ENCODE measurements at regions not wholly inside any gene's neighbourhood (a gene's known extent, or its start where the extent isn't known, plus 50 kb on each side); places are given as distances from the start of the nearest gene placed in this dataset.

DNA sequence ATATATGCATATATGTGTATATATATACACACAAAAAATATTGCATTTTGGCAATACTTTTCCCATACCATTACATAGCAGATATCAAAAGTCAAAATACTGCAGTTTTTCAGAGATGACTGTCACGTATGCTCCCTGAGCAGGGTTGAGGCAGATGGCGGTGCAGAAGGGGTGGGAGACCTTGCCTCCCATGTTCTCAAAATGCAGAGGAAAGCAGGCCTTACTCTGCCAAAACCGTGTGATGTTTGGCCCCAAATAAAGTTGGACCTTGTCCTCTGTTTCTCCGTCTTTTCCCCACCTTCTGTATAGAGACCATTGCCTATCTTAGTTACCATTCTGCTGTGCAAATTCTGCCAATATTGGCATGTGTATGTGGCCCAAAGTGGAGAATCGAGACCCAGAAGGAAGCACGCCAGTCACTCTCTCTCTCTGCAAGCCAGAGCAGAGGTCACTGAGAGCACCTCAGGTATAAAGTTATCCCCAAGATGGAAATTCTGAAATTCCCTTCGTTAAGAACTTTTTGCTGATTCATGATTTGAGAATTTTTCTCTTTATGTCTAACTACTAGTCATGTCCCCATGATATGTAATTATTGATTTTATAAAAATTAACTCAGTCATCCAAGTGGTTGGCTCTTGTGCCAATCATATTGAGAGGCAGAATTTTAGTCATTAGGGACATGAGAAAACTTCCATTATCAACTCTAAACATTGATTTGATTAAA lies 898.8 kb downstream of the EPHA4 start:
- H3K4me1 ChIP-seq (ENCODE audit: insufficient read depth, low read length), result no peaks in the 10 kb centered on the region
- H3K36me3 ChIP-seq (ENCODE audit: insufficient read depth, low read length), result no peaks in the 10 kb centered on the region
- 95% methylated on average over 6 of the region's 7 CpGs for WGBS
- no peaks in the 10 kb centered on the region for H3K27me3 ChIP-seq (ENCODE audit: insufficient read depth, low read length)
- H3K27ac ChIP-seq (ENCODE audit: low read depth, low read length), result no peak overlapping the region
- H3K4me3 ChIP-seq (ENCODE audit: low read length), result no peak overlapping the region
- H3K9me3 ChIP-seq (ENCODE audit: insufficient read depth, low read depth, low read length), result peaks cover 9% of the 10 kb centered on the region; the same call in 1 of the 2 replicates
- H3K9ac ChIP-seq (ENCODE audit: low read depth, low read length), result no peak overlapping the region

DNA sequence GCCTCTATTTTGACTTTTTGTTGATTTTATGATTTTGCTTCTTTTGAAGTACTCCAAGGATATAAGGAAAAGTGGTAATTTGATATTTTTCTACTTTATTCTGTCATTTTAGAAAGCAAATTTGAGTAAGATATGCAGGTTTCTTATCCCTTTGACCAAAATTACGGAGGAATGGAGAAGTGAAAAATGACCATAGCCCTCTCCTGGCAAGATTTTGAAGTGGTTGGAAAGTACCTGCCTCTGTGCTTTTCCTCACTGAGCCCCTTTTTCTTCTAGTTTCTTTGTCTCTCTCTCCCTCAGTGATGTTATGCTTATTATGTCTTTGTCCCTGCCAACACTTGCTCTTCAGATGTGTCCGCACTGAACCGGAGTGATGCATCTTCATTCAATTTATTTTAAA lies 898.1 kb downstream of the EPHA4 start:
- Histone ChIP-seq H3K27ac (ENCODE audit: low read depth, low read length) (no peak overlapping the region), H3K4me1 (ENCODE audit: insufficient read depth, low read length) (no peaks in the 10 kb centered on the region), H3K36me3 (ENCODE audit: insufficient read depth, low read length) (no peaks in the 10 kb centered on the region), H3K4me3 (ENCODE audit: low read length) (no peak overlapping the region), H3K9me3 (ENCODE audit: insufficient read depth, low read depth, low read length) (peaks cover 8% of the 10 kb centered on the region; the same call in 1 of the 2 replicates), H3K27me3 (ENCODE audit: insufficient read depth, low read length) (no peaks in the 10 kb centered on the region), H3K9ac (ENCODE audit: low read depth, low read length) (no peak overlapping the region)
- 95% methylated on average over 3 of the region's 3 CpGs for WGBS

DNA sequence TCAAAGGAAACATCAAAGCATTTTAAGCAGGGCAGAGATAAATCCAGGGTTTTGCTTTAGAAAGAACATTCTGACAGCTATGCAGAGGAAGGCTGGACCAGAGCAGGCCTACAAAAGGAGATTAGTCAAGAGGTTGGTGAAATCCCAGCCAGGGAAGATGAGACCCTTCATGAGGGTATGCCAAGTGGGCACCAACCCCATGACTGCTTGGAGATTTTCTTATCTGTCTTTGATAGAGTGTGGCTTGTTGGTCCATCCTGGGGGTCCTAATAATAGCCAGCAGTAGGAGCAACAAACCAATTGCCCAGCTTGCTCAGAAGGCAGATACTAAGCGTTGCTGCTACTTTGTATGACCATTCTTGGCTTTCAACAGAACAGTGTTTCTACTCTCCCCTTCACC lies 895.4 kb downstream of the EPHA4 start:
- H3K27me3 ChIP-seq (ENCODE audit: insufficient read depth, low read length), result no peaks in the 10 kb centered on the region
- H3K4me1 ChIP-seq (ENCODE audit: insufficient read depth, low read length), result no peaks in the 10 kb centered on the region
- 95% methylated on average over 1 of the region's 1 CpG for WGBS
- no peaks in the 10 kb centered on the region for H3K36me3 ChIP-seq (ENCODE audit: insufficient read depth, low read length)
- H3K27ac ChIP-seq (ENCODE audit: low read depth, low read length), result no peak overlapping the region
- H3K9ac ChIP-seq (ENCODE audit: low read depth, low read length), result no peak overlapping the region
- H3K9me3 ChIP-seq (ENCODE audit: insufficient read depth, low read depth, low read length), result no peaks in the 10 kb centered on the region
- H3K4me3 ChIP-seq (ENCODE audit: low read length), result no peak overlapping the region

DNA sequence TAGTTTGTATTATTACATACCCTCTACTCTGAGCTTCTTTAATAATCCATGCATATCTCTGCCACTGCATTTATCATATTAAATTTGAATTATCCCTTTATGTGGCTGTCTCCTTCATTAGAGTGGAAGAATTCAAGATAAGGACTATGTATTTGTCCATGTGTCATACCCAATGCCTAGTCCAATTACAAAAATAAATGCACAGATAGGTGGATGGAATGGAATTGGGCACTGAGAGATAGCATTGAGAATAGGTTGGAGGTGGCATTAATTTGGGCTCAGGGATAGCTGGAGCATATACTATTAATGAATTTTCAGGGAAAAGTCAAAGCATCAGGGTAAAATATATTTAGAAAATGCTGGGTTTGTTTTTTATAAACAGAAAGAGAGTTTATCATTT lies 893.2 kb downstream of the EPHA4 start:
- H3K4me1 ChIP-seq (ENCODE audit: insufficient read depth, low read length), result no peaks in the 10 kb centered on the region
- no peaks in the 10 kb centered on the region for H3K9me3 ChIP-seq (ENCODE audit: insufficient read depth, low read depth, low read length)
- H3K36me3 ChIP-seq (ENCODE audit: insufficient read depth, low read length), result no peaks in the 10 kb centered on the region
- H3K9ac ChIP-seq (ENCODE audit: low read depth, low read length), result no peak overlapping the region
- H3K27ac ChIP-seq (ENCODE audit: low read depth, low read length), result no peak overlapping the region
- H3K4me3 ChIP-seq (ENCODE audit: low read length), result no peak overlapping the region
- no peaks in the 10 kb centered on the region for H3K27me3 ChIP-seq (ENCODE audit: insufficient read depth, low read length)

DNA sequence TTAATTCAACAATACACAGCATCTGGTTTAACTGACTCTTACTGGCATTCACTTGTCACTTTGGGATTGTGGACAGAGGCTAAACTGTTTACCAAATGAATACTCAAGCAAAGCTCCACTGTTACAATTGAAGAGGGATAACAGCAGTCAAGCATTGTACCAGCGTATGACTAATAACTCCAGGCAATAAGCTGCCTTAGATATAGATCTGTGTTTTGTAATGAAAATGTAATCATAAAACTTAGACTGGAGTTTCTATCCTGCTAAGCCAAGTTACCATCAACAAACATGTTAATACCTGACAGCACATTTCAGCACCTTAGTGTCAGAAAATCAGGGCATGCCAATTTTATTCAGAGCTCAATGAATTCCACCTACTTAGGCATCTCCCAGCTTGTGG lies 889.5 kb downstream of the EPHA4 start:
- Histone ChIP-seq H3K9me3 (ENCODE audit: insufficient read depth, low read depth, low read length) (no peaks in the 10 kb centered on the region), H3K27ac (ENCODE audit: low read depth, low read length) (no peak overlapping the region), H3K27me3 (ENCODE audit: insufficient read depth, low read length) (no peaks in the 10 kb centered on the region), H3K4me1 (ENCODE audit: insufficient read depth, low read length) (no peaks in the 10 kb centered on the region), H3K4me3 (ENCODE audit: low read length) (no peak overlapping the region), H3K9ac (ENCODE audit: low read depth, low read length) (no peak overlapping the region), H3K36me3 (ENCODE audit: insufficient read depth, low read length) (no peaks in the 10 kb centered on the region)
- 92% methylated on average over 1 of the region's 1 CpG for WGBS

DNA sequence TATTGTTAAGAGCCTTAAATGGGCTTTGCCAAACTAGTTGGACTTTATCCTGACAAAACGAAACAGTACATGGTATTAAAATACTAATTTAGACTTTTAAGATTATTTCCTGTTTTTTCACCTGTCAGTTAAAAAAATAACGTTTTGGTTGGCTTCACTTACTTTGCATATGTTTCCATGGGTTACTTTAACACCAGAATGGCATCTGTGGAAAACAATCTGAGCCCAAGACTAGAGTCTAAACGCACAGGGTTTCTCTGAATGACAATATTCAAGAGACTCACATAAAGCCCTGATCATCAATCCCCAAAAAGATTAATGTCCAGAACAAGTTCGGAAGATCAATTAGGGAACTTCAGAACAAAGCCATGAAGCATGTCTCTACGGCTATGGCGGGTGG lies 888.0 kb downstream of the EPHA4 start:
- Histone ChIP-seq H3K36me3 (ENCODE audit: insufficient read depth, low read length) (no peaks in the 10 kb centered on the region), H3K27ac (ENCODE audit: low read depth, low read length) (no peak overlapping the region), H3K4me3 (ENCODE audit: low read length) (no peak overlapping the region), H3K27me3 (ENCODE audit: insufficient read depth, low read length) (no peaks in the 10 kb centered on the region), H3K9ac (ENCODE audit: low read depth, low read length) (no peak overlapping the region), H3K4me1 (ENCODE audit: insufficient read depth, low read length) (no peaks in the 10 kb centered on the region), H3K9me3 (ENCODE audit: insufficient read depth, low read depth, low read length) (no peaks in the 10 kb centered on the region)
- 94% methylated on average over 5 of the region's 6 CpGs for WGBS

DNA sequence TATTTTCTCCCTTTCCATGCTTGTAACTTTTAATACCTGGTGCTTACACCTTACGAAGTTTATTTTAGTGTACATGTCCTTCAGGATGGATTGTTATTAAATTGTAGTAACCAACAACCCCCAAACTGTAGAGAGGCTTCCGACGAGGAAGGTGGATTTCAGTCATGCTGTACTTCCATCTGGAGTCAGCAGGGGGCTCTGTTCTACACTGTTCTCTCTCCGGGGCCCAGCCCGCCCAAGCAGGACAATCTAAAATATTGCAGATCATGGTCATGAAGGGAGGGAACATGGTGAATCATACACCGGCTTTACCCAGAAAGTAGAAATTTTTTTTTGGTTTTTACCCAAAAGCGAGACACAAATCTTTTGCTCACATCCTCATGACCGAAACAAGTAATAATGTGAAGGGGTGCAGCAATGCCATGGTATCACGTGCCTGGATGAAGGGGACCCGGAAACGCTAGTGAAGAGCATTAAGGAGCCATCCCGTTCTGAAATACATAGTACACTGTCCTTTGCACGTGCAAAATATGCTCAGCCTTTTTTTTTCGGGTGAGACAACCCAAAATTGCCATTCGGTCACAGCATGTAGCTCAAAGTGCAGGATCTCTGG lies 884.8 kb downstream of the EPHA4 start:
- no peak overlapping the region for H3K27ac ChIP-seq (ENCODE audit: low read depth, low read length)
- 70% methylated on average over 14 of the region's 15 CpGs for WGBS
- no peaks in the 10 kb centered on the region for H3K36me3 ChIP-seq (ENCODE audit: insufficient read depth, low read length)
- no peaks in the 10 kb centered on the region for H3K9me3 ChIP-seq (ENCODE audit: insufficient read depth, low read depth, low read length)
- H3K27me3 ChIP-seq (ENCODE audit: insufficient read depth, low read length), result no peaks in the 10 kb centered on the region
- H3K4me3 ChIP-seq (ENCODE audit: low read length), result no peak overlapping the region
- no peaks in the 10 kb centered on the region for H3K4me1 ChIP-seq (ENCODE audit: insufficient read depth, low read length)
- H3K9ac ChIP-seq (ENCODE audit: low read depth, low read length), result no peak overlapping the region

DNA sequence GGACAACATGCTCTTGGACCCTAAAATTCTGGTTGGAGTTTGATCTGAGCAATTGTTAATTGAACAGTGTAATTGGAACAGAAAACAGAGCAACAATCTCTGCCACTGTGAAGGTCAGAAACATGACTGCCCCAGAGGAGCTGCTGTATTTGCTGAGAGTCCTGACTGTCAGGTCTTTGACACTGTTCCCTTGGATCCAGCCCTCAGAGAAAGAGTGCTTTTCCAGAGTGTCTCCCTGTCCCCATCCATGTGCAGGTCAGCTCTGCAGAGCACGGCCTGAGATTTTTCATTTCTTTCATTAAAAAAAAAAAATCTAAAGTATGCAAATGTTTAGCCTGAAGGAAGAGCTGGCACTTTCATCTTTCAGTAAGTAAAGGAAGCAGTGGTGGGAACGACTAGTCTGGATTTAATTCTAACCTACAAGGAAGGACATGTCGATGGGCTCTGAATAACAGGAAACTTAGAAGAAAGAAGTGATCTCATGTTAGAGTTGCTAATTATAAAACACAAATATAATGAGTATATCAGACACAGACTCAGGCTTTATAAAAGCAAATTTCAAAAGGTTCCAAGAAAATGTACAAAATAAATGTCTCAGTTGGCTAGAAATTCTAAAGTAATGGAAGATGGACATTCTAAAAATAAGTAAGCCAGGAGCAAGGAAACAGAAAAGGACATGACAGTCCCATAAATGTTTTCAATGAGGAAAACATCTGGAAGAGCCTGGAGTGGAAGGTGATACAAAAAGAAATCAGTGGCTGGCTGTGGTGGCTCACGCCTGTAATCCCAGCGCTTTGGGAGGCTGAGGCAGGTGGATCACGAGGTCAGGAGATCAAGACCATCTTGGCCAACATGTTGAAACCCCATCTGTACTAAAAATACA lies 876.5 kb downstream of the EPHA4 start:
- no peaks in the 10 kb centered on the region for H3K4me1 ChIP-seq (ENCODE audit: insufficient read depth, low read length)
- 98% methylated on average over 5 of the region's 6 CpGs for WGBS
- H3K4me3 ChIP-seq (ENCODE audit: low read length), result no peak overlapping the region
- H3K9me3 ChIP-seq (ENCODE audit: insufficient read depth, low read depth, low read length), result no peaks in the 10 kb centered on the region
- H3K27me3 ChIP-seq (ENCODE audit: insufficient read depth, low read length), result no peaks in the 10 kb centered on the region
- no peak overlapping the region for H3K9ac ChIP-seq (ENCODE audit: low read depth, low read length)
- H3K27ac ChIP-seq (ENCODE audit: low read depth, low read length), result no peak overlapping the region
- no peaks in the 10 kb centered on the region for H3K36me3 ChIP-seq (ENCODE audit: insufficient read depth, low read length)

DNA sequence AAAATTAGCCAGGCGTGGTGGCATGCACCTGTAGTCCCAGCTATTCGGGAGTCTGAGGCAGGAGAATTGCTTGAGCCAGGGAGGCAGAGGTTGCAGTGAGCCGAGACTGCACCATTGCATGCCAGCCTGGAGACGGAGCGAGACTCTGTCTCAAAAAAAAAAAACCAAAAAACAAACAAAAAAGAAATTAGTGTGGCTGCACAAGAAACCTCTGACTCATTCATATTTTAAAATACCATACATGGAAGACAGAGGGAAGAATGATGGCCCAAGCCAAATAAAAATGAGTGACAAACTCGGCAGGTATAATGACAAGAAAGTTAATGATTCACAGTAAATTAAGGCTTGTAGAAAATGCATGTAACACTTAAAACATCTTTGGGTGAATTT lies 875.8 kb downstream of the EPHA4 start:
- H3K4me3 ChIP-seq (ENCODE audit: low read length), result no peak overlapping the region
- no peaks in the 10 kb centered on the region for H3K9me3 ChIP-seq (ENCODE audit: insufficient read depth, low read depth, low read length)
- no peak overlapping the region for H3K27ac ChIP-seq (ENCODE audit: low read depth, low read length)
- no peaks in the 10 kb centered on the region for H3K4me1 ChIP-seq (ENCODE audit: insufficient read depth, low read length)
- no peak overlapping the region for H3K9ac ChIP-seq (ENCODE audit: low read depth, low read length)
- H3K27me3 ChIP-seq (ENCODE audit: insufficient read depth, low read length), result no peaks in the 10 kb centered on the region
- no peaks in the 10 kb centered on the region for H3K36me3 ChIP-seq (ENCODE audit: insufficient read depth, low read length)
- WGBS, result 95% methylated on average over 4 of the region's 6 CpGs

DNA sequence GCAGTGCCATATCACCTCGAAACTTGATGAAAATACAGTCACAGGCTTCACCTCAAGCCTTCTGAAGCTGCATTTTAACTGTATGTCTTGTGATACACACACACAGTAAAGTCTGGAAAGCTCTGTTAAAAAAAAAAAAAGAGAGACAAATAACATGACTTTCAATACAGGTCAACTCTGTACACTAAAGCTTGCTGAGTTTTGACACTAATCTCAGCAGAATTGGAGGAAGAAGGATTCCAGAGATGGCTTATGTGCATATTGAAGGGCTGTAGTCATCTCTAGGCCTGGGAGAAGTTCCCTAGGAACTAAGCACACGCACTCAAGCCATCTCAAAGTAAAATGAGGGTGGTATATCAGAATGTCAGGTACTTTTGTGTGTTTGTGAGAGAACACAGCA lies 875.1 kb downstream of the EPHA4 start:
- no peaks in the 10 kb centered on the region for H3K4me1 ChIP-seq (ENCODE audit: insufficient read depth, low read length)
- no peak overlapping the region for H3K4me3 ChIP-seq (ENCODE audit: low read length)
- 98% methylated on average over 2 of the region's 2 CpGs for WGBS
- H3K27me3 ChIP-seq (ENCODE audit: insufficient read depth, low read length), result no peaks in the 10 kb centered on the region
- H3K27ac ChIP-seq (ENCODE audit: low read depth, low read length), result no peak overlapping the region
- H3K9ac ChIP-seq (ENCODE audit: low read depth, low read length), result no peak overlapping the region
- H3K9me3 ChIP-seq (ENCODE audit: insufficient read depth, low read depth, low read length), result no peaks in the 10 kb centered on the region
- no peaks in the 10 kb centered on the region for H3K36me3 ChIP-seq (ENCODE audit: insufficient read depth, low read length)

DNA sequence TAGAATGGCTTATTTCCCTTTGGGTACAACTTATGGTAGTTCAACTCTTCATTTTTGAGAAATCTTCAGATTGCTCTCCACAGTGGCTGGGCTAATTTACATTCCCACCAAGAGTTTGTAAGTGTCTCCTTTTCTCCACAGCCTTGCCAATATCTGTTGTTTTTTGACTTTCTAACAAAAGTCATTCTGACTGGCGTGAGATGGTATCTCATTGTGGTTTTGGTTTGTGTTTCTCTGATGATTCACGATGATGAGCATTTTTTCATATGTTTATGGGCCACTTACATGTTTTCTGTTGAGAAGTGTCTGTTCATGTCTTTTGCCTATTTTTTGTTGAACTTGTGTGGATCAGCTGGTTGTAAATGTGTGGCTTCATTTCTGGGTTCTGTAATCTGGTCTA lies 871.0 kb downstream of the EPHA4 start:
- WGBS, result 96% methylated on average over 2 of the region's 2 CpGs
- Histone ChIP-seq H3K36me3 (ENCODE audit: insufficient read depth, low read length) (no peaks in the 10 kb centered on the region), H3K4me3 (ENCODE audit: low read length) (no peak overlapping the region), H3K9ac (ENCODE audit: low read depth, low read length) (no peak overlapping the region), H3K9me3 (ENCODE audit: insufficient read depth, low read depth, low read length) (no peaks in the 10 kb centered on the region), H3K27me3 (ENCODE audit: insufficient read depth, low read length) (no peaks in the 10 kb centered on the region), H3K27ac (ENCODE audit: low read depth, low read length) (no peak overlapping the region), H3K4me1 (ENCODE audit: insufficient read depth, low read length) (no peaks in the 10 kb centered on the region)
